GM12892 (cell line): ENCODE measurements at regions not wholly inside any gene's neighbourhood (a gene's known extent, or its start where the extent isn't known, plus 50 kb on each side); places are given as distances from the start of the nearest gene placed in this dataset.

Source experiments
- POLR2A ChIP-seq: IDR thresholded peaks from 2 replicates; pipeline ENCODE4 v1.6.1; 2011; ENCODE audit warnings: low read depth, low read length, control low read depth
- POLR2AphosphoS5 ChIP-seq: IDR thresholded peaks from 2 replicates; pipeline ENCODE4 v1.6.1; 2011; ENCODE audit warnings: low read depth, low read length, control low read depth

DNA sequence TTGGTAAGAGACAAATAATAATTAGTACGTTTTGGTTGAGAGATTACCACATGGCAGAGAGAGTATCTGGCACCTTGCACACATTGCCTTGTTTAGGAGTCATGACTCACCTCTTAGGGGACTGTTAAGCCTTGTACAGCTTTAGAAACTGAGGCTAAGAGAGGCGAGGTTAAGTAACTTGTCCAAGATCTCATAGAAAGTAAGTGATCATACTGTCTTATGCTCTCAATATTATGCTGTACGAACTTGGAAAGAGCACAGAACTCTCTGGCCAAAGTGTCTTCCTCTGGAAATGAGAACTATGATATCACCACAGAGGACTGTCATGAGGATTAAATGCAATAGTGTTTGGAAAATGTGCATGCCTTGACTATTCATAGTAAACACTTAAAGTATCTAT is 249.0 kb downstream of the UTRN start:
- no peak for TF ChIP-seq POLR2AphosphoS5
- no peak for TF ChIP-seq POLR2A
